Hepatocyte (in vitro differentiated cells): ENCODE measurements at regions not wholly inside any gene's neighbourhood (a gene's known extent, or its start where the extent isn't known, plus 50 kb on each side); places are given as distances from the start of the nearest gene placed in this dataset.

Source experiments
- DNase-seq: peaks from one replicate; pipeline ENCODE4 v3.0.0-alpha.2; 2016; ENCODE audit warnings: low spot score
- H2AFZ ChIP-seq: fragments of 200-600 bp; sonication (generic); 2 replicates; pipeline ENCODE4 v1.6.0; 2016; ENCODE audit warnings: antibody characterized with exemption, mild to moderate bottlenecking
- H3K27ac ChIP-seq: fragments of 200-600 bp; sonication (generic); 2 replicates; pipeline ENCODE4 v1.5.1; 2016; ENCODE audit warnings: mild to moderate bottlenecking
- H3K27me3 ChIP-seq: fragments of 200-600 bp; sonication (generic); 2 replicates; pipeline ENCODE4 v1.6.1; 2016
- H3K36me3 ChIP-seq: fragments of 200-600 bp; sonication (generic); replicated peaks from 2 replicates; pipeline ENCODE4 v1.5.1; 2016; ENCODE audit warnings: low read depth; ENCODE audit not compliant: insufficient read depth
- H3K4me1 ChIP-seq: fragments of 200-600 bp; sonication (generic); 2 replicates; pipeline ENCODE4 v1.5.1; 2016; ENCODE audit warnings: mild to moderate bottlenecking, moderate library complexity; ENCODE audit not compliant: insufficient read depth
- H3K4me2 ChIP-seq: fragments of 200-600 bp; sonication (generic); 2 replicates; pipeline ENCODE4 v1.6.0; 2016
- H3K4me3 ChIP-seq: fragments of 200-600 bp; sonication (generic); 2 replicates; pipeline ENCODE4 v1.5.1; 2016; ENCODE audit warnings: mild to moderate bottlenecking
- H3K79me2 ChIP-seq: fragments of 200-600 bp; sonication (generic); 2 replicates; pipeline ENCODE4 v1.6.0; 2017; ENCODE audit warnings: mild to moderate bottlenecking
- H3K9me2 ChIP-seq: fragments of 200-600 bp; sonication (generic); replicated peaks from 2 replicates; pipeline ENCODE4 v1.6.0; 2017; ENCODE audit warnings: mild to moderate bottlenecking; ENCODE audit not compliant: insufficient read depth
- H3K9me3 ChIP-seq: fragments of 200-600 bp; sonication (generic); 2 replicates; pipeline ENCODE4 v1.5.1; 2016; ENCODE audit warnings: low read depth, mild to moderate bottlenecking
- H4K20me1 ChIP-seq: fragments of 200-600 bp; sonication (generic); 2 replicates; pipeline ENCODE4 v1.6.0; 2016; ENCODE audit warnings: mild to moderate bottlenecking; ENCODE audit not compliant: insufficient read depth, poor library complexity, severe bottlenecking
- CTCF ChIP-seq: fragments of 200-600 bp; sonication (generic); IDR thresholded peaks from 2 replicates; pipeline ENCODE4 v1.5.1; 2016; ENCODE audit warnings: antibody characterized with exemption, mild to moderate bottlenecking; ENCODE audit not compliant: poor library complexity
- EZH2 ChIP-seq: fragments of 200-600 bp; sonication (generic); IDR thresholded peaks from 2 replicates; pipeline ENCODE4 v1.6.1; 2016; ENCODE audit warnings: antibody characterized with exemption, mild to moderate bottlenecking, borderline replicate concordance
- EZH2phosphoT487 ChIP-seq: fragments of 200-600 bp; sonication (generic); IDR thresholded peaks from one replicate; pipeline ENCODE4 v1.6.1; 2018; ENCODE audit warnings: antibody characterized with exemption, mild to moderate bottlenecking, low read depth, moderate library complexity; ENCODE audit not compliant: unreplicated experiment, severe bottlenecking
- WGBS: methylation state at CpG from one replicate; pipeline ENCODE4 v1.1.6; 2016; ENCODE audit warnings: low lambda C conversion rate; ENCODE audit errors: missing lambda C conversion rate; 5-methylcytosine and 5-hydroxymethylcytosine counted together

GRCh38 chr11:134487696-134488095, 75.7 kb upstream of the B3GAT1 start:
- Histone ChIP-seq H3K27me3 (no peaks in the 10 kb centered on the region), H3K4me1 (no peaks in the 10 kb centered on the region), H3K36me3 (no peaks in the 10 kb centered on the region), H3K9me2 (no peaks in the 10 kb centered on the region), H3K4me3 (no peak overlapping the region), H4K20me1 (no peaks in the 10 kb centered on the region), H3K9me3 (no peaks in the 10 kb centered on the region), H3K79me2 (no peaks in the 10 kb centered on the region), H3K27ac (no peak overlapping the region), H3K4me2 (no peak overlapping the region), H2AFZ (no peak overlapping the region)
- TF ChIP-seq CTCF, result no peak
- TF ChIP-seq EZH2, result no peak
- TF ChIP-seq EZH2phosphoT487, result no peak
- 90% methylated on average over 3 of the region's 3 CpGs for WGBS
- DNase-seq, result no peak

GRCh38 chr11:134486704-134487103, 74.7 kb upstream of the B3GAT1 start:
- Histone ChIP-seq H2AFZ (no peak overlapping the region), H3K36me3 (no peaks in the 10 kb centered on the region), H3K4me2 (no peak overlapping the region), H3K9me2 (no peaks in the 10 kb centered on the region), H4K20me1 (no peaks in the 10 kb centered on the region), H3K27me3 (no peaks in the 10 kb centered on the region), H3K4me3 (no peak overlapping the region), H3K27ac (no peak overlapping the region), H3K9me3 (no peaks in the 10 kb centered on the region), H3K4me1 (no peaks in the 10 kb centered on the region), H3K79me2 (no peaks in the 10 kb centered on the region)
- 70% methylated on average over 6 of the region's 6 CpGs for WGBS
- no peak for DNase-seq
- TF ChIP-seq EZH2phosphoT487 (no peak), CTCF (no peak), EZH2 (no peak)

- Histone ChIP-seq H4K20me1 (no peaks in the 10 kb centered on the region), H3K4me3 (no peak overlapping the region), H3K9me3 (no peaks in the 10 kb centered on the region), H3K27me3 (no peaks in the 10 kb centered on the region), H3K4me2 (no peak overlapping the region), H2AFZ (no peak overlapping the region), H3K27ac (no peak overlapping the region), H3K79me2 (no peaks in the 10 kb centered on the region), H3K9me2 (no peaks in the 10 kb centered on the region), H3K4me1 (no peaks in the 10 kb centered on the region), H3K36me3 (no peaks in the 10 kb centered on the region)
- TF ChIP-seq EZH2phosphoT487, result no peak
- TF ChIP-seq EZH2, result no peak
- TF ChIP-seq CTCF, result no peak
- no peak for DNase-seq
- WGBS, result 95% methylated on average over 9 of the region's 11 CpGs
Measured at GRCh38 chr11:134486106-134486505, 74.1 kb upstream of the B3GAT1 start.

GRCh38 chr11:134485316-134485715, 73.3 kb upstream of the B3GAT1 start:
- H3K4me3 ChIP-seq, result no peak overlapping the region
- H2AFZ ChIP-seq, result no peak overlapping the region
- 77% methylated on average over 5 of the region's 5 CpGs for WGBS
- H3K27ac ChIP-seq, result no peak overlapping the region
- H3K4me2 ChIP-seq, result no peak overlapping the region
- H3K79me2 ChIP-seq, result no peaks in the 10 kb centered on the region
- H3K27me3 ChIP-seq, result no peaks in the 10 kb centered on the region
- TF ChIP-seq CTCF (no peak), EZH2 (no peak), EZH2phosphoT487 (no peak)
- no peaks in the 10 kb centered on the region for H4K20me1 ChIP-seq
- H3K4me1 ChIP-seq, result no peaks in the 10 kb centered on the region
- H3K9me2 ChIP-seq, result no peaks in the 10 kb centered on the region
- H3K36me3 ChIP-seq, result no peaks in the 10 kb centered on the region
- no peaks in the 10 kb centered on the region for H3K9me3 ChIP-seq
- DNase-seq, result no peak
